ENCODE measurements at regions not wholly inside any gene's neighbourhood (a gene's known extent, or its start where the extent isn't known, plus 50 kb on each side); places are given as distances from the start of the nearest gene placed in this dataset.

DNA sequence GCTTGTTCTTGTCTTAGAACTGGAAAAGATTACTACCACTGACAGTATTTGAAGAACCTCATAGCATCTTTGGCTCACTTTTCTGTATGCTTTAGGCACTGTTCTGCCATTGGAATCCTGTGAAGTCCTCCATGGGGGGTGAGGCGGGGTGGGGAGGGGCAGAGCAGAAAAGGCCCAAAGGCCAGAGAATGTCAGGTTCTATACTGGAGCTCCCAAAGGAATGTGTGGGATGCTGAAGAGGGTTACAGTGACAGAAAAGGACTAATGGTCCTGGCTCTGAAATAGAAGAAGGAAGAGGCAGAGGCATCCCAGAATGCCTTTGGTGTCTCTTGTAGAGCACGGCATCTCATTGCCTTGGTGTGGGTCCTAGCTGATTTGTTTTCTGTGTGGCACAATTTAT, 141.9 kb downstream of the HAUS1 start (continued):
- TF ChIP-seq, protein P1, sequence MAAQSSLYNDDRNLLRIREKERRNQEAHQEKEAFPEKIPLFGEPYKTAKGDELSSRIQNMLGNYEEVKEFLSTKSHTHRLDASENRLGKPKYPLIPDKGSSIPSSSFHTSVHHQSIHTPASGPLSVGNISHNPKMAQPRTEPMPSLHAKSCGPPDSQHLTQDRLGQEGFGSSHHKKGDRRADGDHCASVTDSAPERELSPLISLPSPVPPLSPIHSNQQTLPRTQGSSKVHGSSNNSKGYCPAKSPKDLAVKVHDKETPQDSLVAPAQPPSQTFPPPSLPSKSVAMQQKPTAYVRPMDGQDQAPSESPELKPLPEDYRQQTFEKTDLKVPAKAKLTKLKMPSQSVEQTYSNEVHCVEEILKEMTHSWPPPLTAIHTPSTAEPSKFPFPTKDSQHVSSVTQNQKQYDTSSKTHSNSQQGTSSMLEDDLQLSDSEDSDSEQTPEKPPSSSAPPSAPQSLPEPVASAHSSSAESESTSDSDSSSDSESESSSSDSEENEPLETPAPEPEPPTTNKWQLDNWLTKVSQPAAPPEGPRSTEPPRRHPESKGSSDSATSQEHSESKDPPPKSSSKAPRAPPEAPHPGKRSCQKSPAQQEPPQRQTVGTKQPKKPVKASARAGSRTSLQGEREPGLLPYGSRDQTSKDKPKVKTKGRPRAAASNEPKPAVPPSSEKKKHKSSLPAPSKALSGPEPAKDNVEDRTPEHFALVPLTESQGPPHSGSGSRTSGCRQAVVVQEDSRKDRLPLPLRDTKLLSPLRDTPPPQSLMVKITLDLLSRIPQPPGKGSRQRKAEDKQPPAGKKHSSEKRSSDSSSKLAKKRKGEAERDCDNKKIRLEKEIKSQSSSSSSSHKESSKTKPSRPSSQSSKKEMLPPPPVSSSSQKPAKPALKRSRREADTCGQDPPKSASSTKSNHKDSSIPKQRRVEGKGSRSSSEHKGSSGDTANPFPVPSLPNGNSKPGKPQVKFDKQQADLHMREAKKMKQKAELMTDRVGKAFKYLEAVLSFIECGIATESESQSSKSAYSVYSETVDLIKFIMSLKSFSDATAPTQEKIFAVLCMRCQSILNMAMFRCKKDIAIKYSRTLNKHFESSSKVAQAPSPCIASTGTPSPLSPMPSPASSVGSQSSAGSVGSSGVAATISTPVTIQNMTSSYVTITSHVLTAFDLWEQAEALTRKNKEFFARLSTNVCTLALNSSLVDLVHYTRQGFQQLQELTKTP (IDR thresholded peaks at IDR 0.05; ENCODE audit: low read depth in 1 of 2, partially characterized antibody in 2 of 2) = no peak
- no peak for TF ChIP-seq TCF7 (IDR thresholded peaks at IDR 0.05; ENCODE audit: borderline replicate concordance)

DNA sequence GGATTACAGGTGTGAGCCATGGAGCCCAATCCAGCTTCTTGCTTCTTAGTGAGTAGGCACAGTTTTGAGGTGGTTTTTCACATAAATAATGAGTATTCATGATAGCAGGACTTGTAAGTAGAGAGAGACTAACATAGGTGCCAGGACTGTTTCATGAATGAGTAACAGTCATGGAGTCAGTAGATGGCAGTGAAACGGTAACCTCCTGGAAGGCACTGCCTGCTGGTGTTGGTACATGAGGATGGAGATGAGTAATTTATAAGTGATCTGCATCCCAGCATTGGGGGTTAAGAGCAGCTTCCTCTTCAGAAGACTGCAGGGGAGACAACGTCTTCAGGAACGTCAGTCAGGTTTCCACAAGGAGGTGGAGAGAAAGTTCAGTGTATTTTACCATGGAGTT, 143.8 kb downstream of the HAUS1 start:
- Histone ChIP-seq H3K4me3 (no peak overlapping the region), H3K4me2 (ENCODE audit: insufficient read depth, low read length) (no peak overlapping the region), H4K20me1 (replicated peaks; ENCODE audit: control insufficient read depth, insufficient read depth, low read length) (no peaks in the 10 kb centered on the region; the same call in 1 of the 2 replicates), H3K9ac (ENCODE audit: insufficient read depth in 1 of 2, low read depth in 2 of 2, low read length in 2 of 2) (no peak overlapping the region), H3K9me1 (ENCODE audit: control insufficient read depth, insufficient read depth, low read length) (no peaks in the 10 kb centered on the region), H3K27ac (ENCODE audit: extremely low read depth, low read depth, low read length) (no peak overlapping the region), H3K4me1 (replicated peaks in 1 of 2; ENCODE audit: control insufficient read depth in 2 of 2, insufficient read depth in 2 of 2, low read length in 2 of 2) (peaks cover 4 to 6% of the 10 kb centered on the region in 2 experiments; a peak in 3 of 5 replicates), H3K27me3 (ENCODE audit: control insufficient read depth in 2 of 2, insufficient read depth in 2 of 2, low read length in 2 of 2) (no peaks in the 10 kb centered on the region), H3K79me2 (ENCODE audit: control insufficient read depth, insufficient read depth, low read length) (peaks cover 32% of the 10 kb centered on the region), H3K9me3 (replicated peaks; ENCODE audit: control insufficient read depth, insufficient read depth, low read depth, low read length) (no peaks in the 10 kb centered on the region), H3K36me3 (ENCODE audit: control insufficient read depth, insufficient read depth, low read length) (peaks cover 4% of the 10 kb centered on the region; the same call in 1 of the 3 replicates), H2AFZ (ENCODE audit: low read depth, low read length) (no peak overlapping the region)
- 82% methylated on average over 3 of the region's 3 CpGs for WGBS (ENCODE audit: insufficient coverage, low coverage, missing lambda C conversion rate)
- in situ Hi-C loops (cut with MboI) (no loop called here), intact Hi-C loops (cut with micrococcal nuclease) (no loop called here)
- no peak for DNase-seq (ENCODE audit: extremely low read depth in 1 of 4, low spot score in 3 of 4)
- ATAC-seq = no peak
- POLR2A ChIA-PET = no interaction called here
- BruUV-seq (replicated peaks) = no TSS peak
- CTCF ChIA-PET (ENCODE audit: low intra/inter-chr PET ratio) = no interaction called here
- no peak for FAIRE-seq
- TF ChIP-seq, protein P2, sequence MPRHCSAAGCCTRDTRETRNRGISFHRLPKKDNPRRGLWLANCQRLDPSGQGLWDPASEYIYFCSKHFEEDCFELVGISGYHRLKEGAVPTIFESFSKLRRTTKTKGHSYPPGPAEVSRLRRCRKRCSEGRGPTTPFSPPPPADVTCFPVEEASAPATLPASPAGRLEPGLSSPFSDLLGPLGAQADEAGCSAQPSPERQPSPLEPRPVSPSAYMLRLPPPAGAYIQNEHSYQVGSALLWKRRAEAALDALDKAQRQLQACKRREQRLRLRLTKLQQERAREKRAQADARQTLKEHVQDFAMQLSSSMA (CRISPR knock-in tag; IDR thresholded peaks at IDR 0.05) = no peak
- TF ChIP-seq, protein P3, sequence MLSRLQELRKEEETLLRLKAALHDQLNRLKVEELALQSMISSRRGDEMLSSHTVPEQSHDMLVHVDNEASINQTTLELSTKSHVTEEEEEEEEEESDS (CRISPR knock-in tag; IDR thresholded peaks at IDR 0.05) = no peak
- no peak for TF ChIP-seq GTF2A2 (tag; IDR thresholded peaks at IDR 0.05)
- TF ChIP-seq, protein P4, sequence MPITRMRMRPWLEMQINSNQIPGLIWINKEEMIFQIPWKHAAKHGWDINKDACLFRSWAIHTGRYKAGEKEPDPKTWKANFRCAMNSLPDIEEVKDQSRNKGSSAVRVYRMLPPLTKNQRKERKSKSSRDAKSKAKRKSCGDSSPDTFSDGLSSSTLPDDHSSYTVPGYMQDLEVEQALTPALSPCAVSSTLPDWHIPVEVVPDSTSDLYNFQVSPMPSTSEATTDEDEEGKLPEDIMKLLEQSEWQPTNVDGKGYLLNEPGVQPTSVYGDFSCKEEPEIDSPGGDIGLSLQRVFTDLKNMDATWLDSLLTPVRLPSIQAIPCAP (CRISPR knock-in tag; IDR thresholded peaks at IDR 0.05; ENCODE audit: borderline replicate concordance) = no peak
- TF ChIP-seq, protein P5, sequence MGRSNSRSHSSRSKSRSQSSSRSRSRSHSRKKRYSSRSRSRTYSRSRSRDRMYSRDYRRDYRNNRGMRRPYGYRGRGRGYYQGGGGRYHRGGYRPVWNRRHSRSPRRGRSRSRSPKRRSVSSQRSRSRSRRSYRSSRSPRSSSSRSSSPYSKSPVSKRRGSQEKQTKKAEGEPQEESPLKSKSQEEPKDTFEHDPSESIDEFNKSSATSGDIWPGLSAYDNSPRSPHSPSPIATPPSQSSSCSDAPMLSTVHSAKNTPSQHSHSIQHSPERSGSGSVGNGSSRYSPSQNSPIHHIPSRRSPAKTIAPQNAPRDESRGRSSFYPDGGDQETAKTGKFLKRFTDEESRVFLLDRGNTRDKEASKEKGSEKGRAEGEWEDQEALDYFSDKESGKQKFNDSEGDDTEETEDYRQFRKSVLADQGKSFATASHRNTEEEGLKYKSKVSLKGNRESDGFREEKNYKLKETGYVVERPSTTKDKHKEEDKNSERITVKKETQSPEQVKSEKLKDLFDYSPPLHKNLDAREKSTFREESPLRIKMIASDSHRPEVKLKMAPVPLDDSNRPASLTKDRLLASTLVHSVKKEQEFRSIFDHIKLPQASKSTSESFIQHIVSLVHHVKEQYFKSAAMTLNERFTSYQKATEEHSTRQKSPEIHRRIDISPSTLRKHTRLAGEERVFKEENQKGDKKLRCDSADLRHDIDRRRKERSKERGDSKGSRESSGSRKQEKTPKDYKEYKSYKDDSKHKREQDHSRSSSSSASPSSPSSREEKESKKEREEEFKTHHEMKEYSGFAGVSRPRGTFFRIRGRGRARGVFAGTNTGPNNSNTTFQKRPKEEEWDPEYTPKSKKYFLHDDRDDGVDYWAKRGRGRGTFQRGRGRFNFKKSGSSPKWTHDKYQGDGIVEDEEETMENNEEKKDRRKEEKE (IDR thresholded peaks at IDR 0.05; ENCODE audit: borderline replicate concordance in 1 of 2, control insufficient read depth in 1 of 2, low read depth in 2 of 2, low read length in 1 of 2) = no peak
- no peak for TF ChIP-seq RBFOX2 (IDR thresholded peaks at IDR 0.05; ENCODE audit: low read depth, low read length)
- no peak for TF ChIP-seq CREM (IDR thresholded peaks at IDR 0.05; ENCODE audit: low read depth)
- TF ChIP-seq ZNF253 (CRISPR knock-in tag; conservative IDR thresholded peaks at IDR 0.05) = no peak
- TF ChIP-seq MAFG (tag; conservative IDR thresholded peaks at IDR 0.05) = no peak
- no peak for TF ChIP-seq BRF1 (IDR thresholded peaks at IDR 0.05; ENCODE audit: borderline replicate concordance, extremely low read depth, insufficient read length)
